Lung (tissue), 11 donors: ENCODE measurements at regions not wholly inside any gene's neighbourhood (a gene's known extent, or its start where the extent isn't known, plus 50 kb on each side); places are given as distances from the start of the nearest gene placed in this dataset.
A peak's percentile ranks its signal among the peaks of the same experiment; 100 is the strongest.

Experiments used
- ATAC-seq: fragments of 200-7000 bp; cut with Tn5 transposase; one replicate; pipeline ENCODE4 v1.9.1; 2020; ENCODE audit warnings: moderate number of reproducible peaks; ENCODE audit not compliant: insufficient read depth, low FRiP score
- DNase-seq, 3 donors: peaks; one replicate each; pipeline ENCODE4 v3.0.0-alpha.2; 2013 to 2017
- H3K27ac ChIP-seq, 2 donors: one replicate each; pipeline ENCODE4 v1.5.1; 2013; ENCODE audit warnings: mild to moderate bottlenecking in 2 of 2, moderate library complexity in 2 of 2, control low read depth in 1 of 2, inconsistent platforms in 1 of 2, low read depth in 1 of 2, low read length in 1 of 2
- H3K27me3 ChIP-seq, 3 donors: one replicate each; pipeline ENCODE4 v1.5.1; 2013; ENCODE audit warnings: low read length in 2 of 3; ENCODE audit not compliant: control insufficient read depth in 3 of 3, insufficient read depth in 3 of 3
- H3K36me3 ChIP-seq, 4 donors: one replicate each; pipeline ENCODE4 v1.5.1; 2013; ENCODE audit warnings: low read length in 4 of 4, mild to moderate bottlenecking in 1 of 4, moderate library complexity in 1 of 4; ENCODE audit not compliant: control insufficient read depth in 4 of 4, insufficient read depth in 4 of 4
- H3K4me1 ChIP-seq, 5 donors: one replicate each; pipeline ENCODE4 v1.5.1; 2013; ENCODE audit warnings: low read length in 5 of 5, mild to moderate bottlenecking in 2 of 5, moderate library complexity in 1 of 5; ENCODE audit not compliant: control insufficient read depth in 5 of 5, insufficient read depth in 5 of 5
- H3K4me3 ChIP-seq: one replicate; pipeline ENCODE4 v1.5.1; 2013; ENCODE audit warnings: mild to moderate bottlenecking, control low read depth, moderate library complexity
- H3K9ac ChIP-seq, 2 donors: one replicate each; pipeline ENCODE4 v1.5.1; 2013; ENCODE audit warnings: low read length in 2 of 2, control low read depth in 1 of 2; ENCODE audit not compliant: insufficient read depth in 1 of 2
- H3K9me3 ChIP-seq, 4 donors: one replicate each; pipeline ENCODE4 v1.5.1; 2013; ENCODE audit warnings: low read length in 3 of 4, mild to moderate bottlenecking in 1 of 4, moderate library complexity in 1 of 4; ENCODE audit not compliant: control insufficient read depth in 4 of 4, insufficient read depth in 3 of 4
- WGBS, 2 donors: extraction: QIAGEN DNeasy Blood & Tissue Kit; methylation state at CpG; one replicate each; pipeline ENCODE4 v1.1.7; 2013; 5-methylcytosine and 5-hydroxymethylcytosine counted together
- TF ChIP-seq, protein P1 (sequence below): IDR thresholded peaks from 2 replicates; pipeline ENCODE4 v1.5.1; 2012; ENCODE audit warnings: mild to moderate bottlenecking; ENCODE audit errors: control extremely low read depth, extremely low read depth
- donor health status: control.
- donor health status: control.
- donor health status: Bipolar disorder and iron deficiency.
- donor health status: healthy.
- donor health status: DM: yes; HTN: yes; CAD: no.

GRCh38 chr17:45702666-45703266 is 81.4 kb upstream of the CRHR1 start:
- H3K9me3 ChIP-seq = peaks cover 0 to 5% (median 0%) of the 10 kb centered on the region in 4 donors
- H3K36me3 ChIP-seq = no peaks in the 10 kb centered on the region
- ATAC-seq (no peak), DNase-seq (peak in 2 of 3 donors; percentile 23 to 61)
- no peaks in the 10 kb centered on the region for H3K4me1 ChIP-seq
- H3K9ac ChIP-seq = no peak overlapping the region
- H3K27ac ChIP-seq = no peak overlapping the region
- TF ChIP-seq, protein P1, sequence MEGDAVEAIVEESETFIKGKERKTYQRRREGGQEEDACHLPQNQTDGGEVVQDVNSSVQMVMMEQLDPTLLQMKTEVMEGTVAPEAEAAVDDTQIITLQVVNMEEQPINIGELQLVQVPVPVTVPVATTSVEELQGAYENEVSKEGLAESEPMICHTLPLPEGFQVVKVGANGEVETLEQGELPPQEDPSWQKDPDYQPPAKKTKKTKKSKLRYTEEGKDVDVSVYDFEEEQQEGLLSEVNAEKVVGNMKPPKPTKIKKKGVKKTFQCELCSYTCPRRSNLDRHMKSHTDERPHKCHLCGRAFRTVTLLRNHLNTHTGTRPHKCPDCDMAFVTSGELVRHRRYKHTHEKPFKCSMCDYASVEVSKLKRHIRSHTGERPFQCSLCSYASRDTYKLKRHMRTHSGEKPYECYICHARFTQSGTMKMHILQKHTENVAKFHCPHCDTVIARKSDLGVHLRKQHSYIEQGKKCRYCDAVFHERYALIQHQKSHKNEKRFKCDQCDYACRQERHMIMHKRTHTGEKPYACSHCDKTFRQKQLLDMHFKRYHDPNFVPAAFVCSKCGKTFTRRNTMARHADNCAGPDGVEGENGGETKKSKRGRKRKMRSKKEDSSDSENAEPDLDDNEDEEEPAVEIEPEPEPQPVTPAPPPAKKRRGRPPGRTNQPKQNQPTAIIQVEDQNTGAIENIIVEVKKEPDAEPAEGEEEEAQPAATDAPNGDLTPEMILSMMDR = no peak
- WGBS, 2 donors = 37 to 38% methylated on average over 1 of the region's 1 CpG
- no peak overlapping the region for H3K4me3 ChIP-seq
- no peaks in the 10 kb centered on the region for H3K27me3 ChIP-seq

DNA sequence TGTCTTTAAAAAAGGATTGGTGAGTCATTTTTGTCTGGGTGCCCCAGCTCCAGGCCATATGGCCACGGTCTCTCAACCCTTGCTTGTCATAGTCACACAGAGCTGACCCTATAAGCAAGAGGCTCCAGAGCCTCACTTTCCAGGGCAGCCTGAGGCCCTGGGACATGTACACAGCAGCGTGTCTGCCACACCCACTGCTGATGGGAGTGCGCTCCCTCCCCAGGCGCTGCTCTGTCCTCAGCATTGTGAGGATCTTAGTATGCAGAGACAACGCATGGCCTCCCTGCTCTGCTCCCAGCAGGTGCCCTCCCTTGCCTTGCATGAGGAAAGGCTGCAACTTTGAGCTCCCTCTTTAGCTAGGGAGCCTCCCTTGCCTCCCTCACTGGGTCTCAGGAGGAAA is 80.8 kb upstream of the CRHR1 start:
- Histone ChIP-seq H3K9ac (no peak overlapping the region), H3K4me3 (no peak overlapping the region), H3K27ac (no peak overlapping the region), H3K4me1 (no peaks in the 10 kb centered on the region), H3K36me3 (no peaks in the 10 kb centered on the region), H3K27me3 (no peaks in the 10 kb centered on the region), H3K9me3 (peaks cover 0 to 5% (median 0%) of the 10 kb centered on the region in 4 donors)
- TF ChIP-seq, protein P1 = no peak
- 47 to 63% methylated on average over 5 of the region's 5 CpGs for WGBS, 2 donors
- DNase-seq = no peak
- ATAC-seq = no peak

GRCh38 chr17:45703806-45704205 is 80.3 kb upstream of the CRHR1 start:
- DNase-seq (no peak), ATAC-seq (no peak)
- no peak overlapping the region for H3K27ac ChIP-seq
- H3K4me1 ChIP-seq = no peaks in the 10 kb centered on the region
- TF ChIP-seq, protein P1 = no peak
- peaks cover 0 to 5% (median 0%) of the 10 kb centered on the region in 4 donors for H3K9me3 ChIP-seq
- H3K4me3 ChIP-seq = no peak overlapping the region
- no peak overlapping the region for H3K9ac ChIP-seq
- WGBS, 2 donors = 93 to 95% methylated on average over 1 of the region's 1 CpG
- H3K36me3 ChIP-seq = no peaks in the 10 kb centered on the region
- H3K27me3 ChIP-seq = no peaks in the 10 kb centered on the region

GRCh38 chr17:45704251-45704650 is 79.9 kb upstream of the CRHR1 start:
- Histone ChIP-seq H3K27me3 (no peaks in the 10 kb centered on the region), H3K4me1 (no peaks in the 10 kb centered on the region), H3K27ac (no peak overlapping the region), H3K4me3 (no peak overlapping the region), H3K36me3 (no peaks in the 10 kb centered on the region), H3K9me3 (peaks cover 0 to 5% (median 0%) of the 10 kb centered on the region in 4 donors), H3K9ac (no peak overlapping the region)
- no peak for ATAC-seq
- WGBS, 2 donors = 53 to 61% methylated on average over 2 of the region's 2 CpGs
- TF ChIP-seq, protein P1 = no peak
- no peak for DNase-seq
